ENCODE measurements at regions not wholly inside any gene's neighbourhood (a gene's known extent, or its start where the extent isn't known, plus 50 kb on each side); places are given as distances from the start of the nearest gene placed in this dataset.
"Not testable (repeated sequence)": the region's sequence is repeated elsewhere in the genome, so short reads cannot be mapped to it uniquely, and the experiment has no call there.

DNA sequence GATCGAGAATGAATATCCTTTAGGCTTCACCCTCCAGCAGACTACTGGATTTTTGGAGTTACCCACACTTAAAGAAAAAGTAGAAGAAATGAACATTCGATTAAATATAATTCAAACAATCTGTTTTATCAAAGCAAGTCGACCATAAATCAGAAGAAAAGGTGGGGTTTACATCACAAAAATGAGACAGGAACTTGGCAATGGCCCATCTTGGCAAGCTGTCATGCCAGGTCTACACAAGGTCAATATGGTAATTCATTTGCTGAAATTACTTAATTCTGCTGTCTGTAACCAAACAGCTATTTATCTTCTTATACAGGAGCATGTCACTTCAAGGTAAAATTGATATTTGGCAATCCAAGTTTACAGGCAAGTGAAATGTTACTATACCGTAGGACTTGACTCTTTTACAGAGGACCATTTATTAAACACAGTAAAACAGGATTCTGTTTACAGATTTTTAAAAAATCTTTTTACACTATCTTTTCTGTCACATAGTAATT lies 640.6 kb upstream of the NRP1 start:
- no peak for DNase-seq (ENCODE audit: low read depth)
- in situ Hi-C loops (cut with HindIII; ENCODE audit: low pct_unique_long_range_greater_than_20kb, low sequenced_read_pairs), result no loop called here

DNA sequence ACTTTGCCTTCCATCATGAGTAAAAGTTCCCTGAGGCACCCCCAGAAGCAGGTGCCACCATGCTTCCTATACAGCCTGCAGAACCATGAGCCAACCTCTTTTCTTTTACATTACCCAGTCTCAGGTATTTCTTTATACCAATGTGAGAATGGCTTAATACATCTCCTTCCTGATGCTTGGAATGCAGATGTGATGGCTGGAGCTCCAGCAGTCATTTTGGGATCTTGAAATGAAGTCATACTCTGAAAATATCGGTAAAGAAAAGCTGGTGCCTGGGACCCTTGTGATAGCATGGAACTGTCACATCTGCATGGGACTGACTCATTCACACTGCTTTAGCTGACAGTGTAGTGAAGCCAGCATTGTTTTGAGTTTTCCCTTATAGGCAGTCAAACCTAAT lies 634.5 kb upstream of the NRP1 start:
- DNase-seq (ENCODE audit: low read depth), result no peak
- in situ Hi-C loops (cut with HindIII; ENCODE audit: low pct_unique_long_range_greater_than_20kb, low sequenced_read_pairs), result no loop called here

DNA sequence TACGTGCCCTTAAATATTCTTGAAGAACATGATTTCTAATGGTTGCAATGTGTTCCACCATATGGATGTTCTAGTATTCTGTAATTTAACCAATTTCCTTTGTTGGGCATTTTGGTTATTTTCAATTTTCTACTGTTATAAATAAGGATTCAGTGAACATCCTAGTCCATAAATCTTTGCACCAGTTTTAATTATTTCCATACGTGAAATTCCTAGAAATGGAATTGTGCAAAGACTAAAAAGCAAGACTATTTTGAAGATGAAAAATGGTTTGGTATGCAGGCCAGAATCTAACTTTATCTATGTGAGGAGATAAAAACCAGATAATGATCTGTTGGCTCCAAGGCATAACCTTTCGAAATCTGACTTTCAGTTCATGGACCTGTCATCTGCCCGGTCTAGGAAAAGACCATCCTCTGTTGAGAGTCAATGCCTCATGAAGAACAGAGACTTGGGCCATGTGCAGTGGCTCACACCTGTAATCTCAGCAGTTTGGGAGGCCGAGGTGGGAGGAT lies 633.2 kb upstream of the NRP1 start:
- no peak for DNase-seq (ENCODE audit: low read depth)
- in situ Hi-C loops (cut with HindIII; ENCODE audit: low pct_unique_long_range_greater_than_20kb, low sequenced_read_pairs), result no loop called here

DNA sequence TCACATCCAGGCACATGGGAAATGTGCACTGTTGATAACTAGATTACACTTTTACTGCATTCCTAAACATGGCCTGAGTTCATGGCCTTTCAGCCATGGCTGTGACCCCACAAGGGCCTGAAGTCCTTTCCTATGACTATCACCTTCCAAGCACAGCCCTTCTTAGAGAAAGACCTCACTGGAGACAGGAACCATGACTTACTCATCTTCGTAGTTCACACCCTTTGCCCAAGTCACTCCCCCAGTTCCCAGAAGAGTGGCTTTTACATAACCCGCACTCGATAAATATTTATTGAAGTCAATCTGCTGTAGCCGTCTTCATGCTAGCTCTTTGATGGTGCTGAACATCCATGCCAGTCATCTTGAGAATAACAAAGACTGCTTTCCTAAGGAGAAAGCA lies 632.5 kb upstream of the NRP1 start:
- in situ Hi-C loops (cut with HindIII; ENCODE audit: low pct_unique_long_range_greater_than_20kb, low sequenced_read_pairs), result no loop called here
- DNase-seq (ENCODE audit: low read depth), result no peak

DNA sequence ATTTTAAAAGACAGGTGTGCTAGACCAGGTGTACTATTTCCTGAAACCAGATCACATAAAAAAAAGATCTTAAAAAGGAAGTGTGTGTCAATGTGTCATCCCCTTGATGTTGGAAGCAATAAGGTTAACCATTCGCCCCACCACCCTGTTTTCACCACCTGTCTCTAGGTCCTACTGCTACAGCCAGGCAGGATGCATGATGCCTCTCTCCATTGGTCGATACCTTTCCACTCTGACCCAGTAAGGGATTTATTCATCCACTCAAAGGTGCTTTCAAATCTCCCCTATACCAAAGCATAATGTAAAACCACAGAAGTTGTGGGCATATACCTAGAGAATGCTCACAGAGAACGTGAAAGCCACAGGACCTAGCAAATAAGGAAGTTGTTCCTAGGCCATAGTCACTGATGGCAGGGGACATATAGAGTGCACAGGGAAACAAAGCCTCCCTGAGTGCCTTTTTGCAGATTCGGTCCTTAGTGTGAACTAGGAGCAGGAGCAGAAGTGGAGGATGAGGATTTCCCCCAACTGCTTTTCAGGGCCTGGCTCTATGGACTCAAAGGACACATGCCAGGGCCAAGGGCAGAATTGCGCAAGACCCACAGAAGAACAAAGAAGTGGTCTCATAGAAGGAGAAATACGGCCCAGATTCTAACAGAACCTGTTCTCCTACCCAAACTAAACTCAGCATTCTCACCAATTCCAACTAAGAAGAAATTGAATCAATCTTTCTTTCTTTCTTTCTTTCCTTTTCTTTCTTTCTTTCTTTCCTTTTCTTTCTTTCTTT lies 631.5 kb upstream of the NRP1 start:
- DNase-seq (ENCODE audit: low read depth), result no peak
- in situ Hi-C loops (cut with HindIII; ENCODE audit: low pct_unique_long_range_greater_than_20kb, low sequenced_read_pairs), result no loop called here

DNA sequence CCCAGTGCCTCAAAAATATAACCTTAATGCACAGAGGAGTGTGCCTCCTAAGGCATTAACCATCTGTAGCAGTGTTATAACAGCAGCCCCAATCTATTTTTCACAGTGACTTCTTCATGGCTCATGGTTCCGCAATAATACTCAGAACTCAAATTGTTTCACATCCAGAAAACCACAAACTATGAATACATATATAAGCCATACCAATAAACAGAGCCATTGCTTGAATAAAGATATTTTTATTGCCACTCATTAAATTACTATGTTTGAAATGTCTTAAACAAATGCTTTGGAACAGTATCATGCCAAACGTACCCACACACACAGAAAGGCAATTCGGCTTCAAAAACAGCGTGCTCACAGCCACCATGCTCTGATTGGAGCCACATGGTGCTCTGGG lies 629.3 kb upstream of the NRP1 start:
- in situ Hi-C loops (cut with HindIII; ENCODE audit: low pct_unique_long_range_greater_than_20kb, low sequenced_read_pairs), result no loop called here

DNA sequence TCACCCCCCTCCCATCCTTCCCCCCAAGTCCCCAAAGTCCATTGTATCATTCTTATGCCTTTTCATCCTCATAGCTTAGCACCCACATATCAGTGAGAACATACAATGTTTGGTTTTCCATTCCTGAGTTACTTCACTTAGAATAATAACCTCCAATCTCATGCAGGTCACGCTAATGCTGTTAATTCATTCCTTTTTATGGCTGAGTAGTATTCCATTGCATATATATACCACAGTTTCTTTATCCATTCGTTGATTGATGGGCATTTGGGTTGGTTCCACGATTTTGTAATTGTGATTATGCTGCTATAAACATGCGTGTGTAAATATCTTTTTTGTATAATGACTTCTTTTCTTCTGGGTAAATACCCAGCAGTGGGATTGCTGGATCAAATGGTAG lies 621.9 kb upstream of the NRP1 start:
- in situ Hi-C loops (cut with HindIII; ENCODE audit: low pct_unique_long_range_greater_than_20kb, low sequenced_read_pairs); DNase-seq (ENCODE audit: low read depth): not testable (repeated sequence)

More for the DNA sequence above, 629.3 kb upstream of the NRP1 start:
- no peak for DNase-seq (ENCODE audit: low read depth)

DNA sequence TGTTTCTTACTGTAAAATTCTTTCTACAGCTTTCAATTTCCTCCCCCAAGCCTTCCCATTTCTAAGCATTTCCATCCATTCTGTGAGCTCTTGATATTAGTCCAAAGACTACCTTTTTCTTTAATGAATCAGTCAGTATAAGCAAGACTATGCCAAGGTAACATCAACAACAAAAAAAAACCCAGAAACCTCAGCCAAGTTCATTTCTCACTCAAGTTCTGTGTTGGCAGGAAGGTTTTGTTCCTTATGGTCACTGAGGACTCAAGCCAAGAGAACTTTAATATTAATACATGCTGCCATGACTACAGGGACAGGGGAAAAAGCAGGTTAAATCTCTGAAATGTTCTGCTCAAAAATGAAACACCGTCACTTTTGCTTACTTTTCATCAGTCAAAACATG lies 621.2 kb upstream of the NRP1 start:
- in situ Hi-C loops (cut with HindIII; ENCODE audit: low pct_unique_long_range_greater_than_20kb, low sequenced_read_pairs), result no loop called here
- DNase-seq (ENCODE audit: low read depth), result no peak

DNA sequence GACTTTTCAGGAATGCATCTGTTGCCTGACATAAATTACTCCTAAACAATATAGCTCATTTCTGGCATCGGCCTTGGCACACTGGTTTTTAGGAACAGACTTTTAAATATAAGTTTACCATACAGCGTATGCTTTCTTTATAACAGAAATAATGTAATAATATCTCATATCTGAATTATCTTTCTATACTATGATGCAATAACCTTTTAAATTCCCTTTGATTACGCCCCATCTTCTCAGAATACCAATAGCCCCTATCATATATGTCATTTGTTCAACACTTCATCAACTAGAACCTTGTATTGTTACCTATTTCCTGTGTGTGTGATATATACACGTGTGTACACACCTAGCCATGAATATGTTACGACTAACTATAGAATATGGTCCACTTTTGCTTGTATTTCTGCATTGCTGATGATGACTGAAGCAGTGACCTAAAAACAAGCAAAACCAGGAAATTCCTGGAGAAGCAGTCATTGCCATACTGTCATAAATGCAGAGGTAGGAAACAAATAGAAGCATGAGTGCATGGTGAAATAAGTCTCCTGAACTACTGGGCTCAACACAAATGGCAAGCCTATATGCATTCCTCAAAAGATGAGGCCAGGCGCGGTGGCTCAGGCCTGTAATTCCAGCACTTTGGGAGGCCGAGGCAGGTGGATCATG lies 618.4 kb upstream of the NRP1 start:
- in situ Hi-C loops (cut with HindIII; ENCODE audit: low pct_unique_long_range_greater_than_20kb, low sequenced_read_pairs), result no loop called here

DNA sequence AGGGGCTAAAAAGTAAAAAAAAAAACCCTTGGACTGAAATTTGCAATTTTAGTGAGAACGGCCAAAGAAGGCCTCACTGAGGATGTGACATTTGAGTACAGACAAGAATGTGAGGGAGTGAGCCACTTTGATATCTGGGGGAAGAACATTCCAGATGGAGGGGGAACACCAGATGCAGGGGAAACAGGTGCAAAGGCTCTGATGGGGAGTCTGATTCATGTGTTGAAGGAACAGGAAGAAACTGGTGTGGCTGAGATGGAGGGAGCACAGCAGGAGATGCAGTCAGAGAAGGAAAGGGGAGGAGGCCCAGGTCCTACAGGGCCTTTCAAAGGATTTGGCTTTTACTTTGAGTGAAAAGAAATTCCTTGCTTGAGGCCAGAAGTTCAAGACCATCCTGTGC lies 615.7 kb upstream of the NRP1 start:
- DNase-seq (ENCODE audit: low read depth), result no peak
- in situ Hi-C loops (cut with HindIII; ENCODE audit: low pct_unique_long_range_greater_than_20kb, low sequenced_read_pairs), result no loop called here

More for the DNA sequence above, 618.4 kb upstream of the NRP1 start:
- DNase-seq (ENCODE audit: low read depth), result no peak

DNA sequence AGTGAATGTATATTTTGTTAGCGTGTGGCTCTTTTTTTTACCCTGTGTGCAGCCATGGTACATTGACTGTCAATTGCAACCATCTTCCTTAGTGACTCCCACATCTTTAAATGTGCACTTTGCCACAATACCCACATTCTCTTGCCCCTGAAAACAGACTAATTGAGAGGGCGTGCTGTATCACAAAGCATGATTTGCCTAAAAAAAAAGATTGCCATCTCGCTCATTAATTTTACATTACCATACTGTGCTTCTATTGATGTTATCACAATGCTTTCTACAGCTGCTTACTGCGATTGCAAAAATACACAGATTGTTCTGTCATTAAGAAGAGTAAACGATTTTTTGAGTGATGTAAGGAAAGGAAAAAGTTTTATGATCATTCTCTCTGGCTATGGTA lies 613.1 kb upstream of the NRP1 start:
- no peak for DNase-seq (ENCODE audit: low read depth)
- in situ Hi-C loops (cut with HindIII; ENCODE audit: low pct_unique_long_range_greater_than_20kb, low sequenced_read_pairs), result no loop called here

DNA sequence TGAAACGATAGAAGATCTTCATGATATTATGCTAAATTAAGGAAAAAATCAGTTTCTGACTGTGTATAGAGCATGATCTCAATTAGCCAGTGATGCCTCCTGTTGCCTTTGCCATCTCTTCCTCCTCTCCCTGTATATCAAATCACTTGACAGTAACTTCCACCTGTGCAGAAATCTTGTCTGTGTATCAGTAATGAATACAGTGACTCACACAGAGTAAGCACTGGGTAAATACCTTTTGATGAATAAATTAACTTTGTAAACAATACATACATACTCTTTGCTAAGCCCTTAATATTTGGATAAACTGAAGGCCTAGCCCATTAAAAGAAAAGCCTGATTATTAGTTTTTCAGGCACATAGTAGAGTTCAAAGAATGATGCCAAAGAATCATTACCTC lies 610.6 kb upstream of the NRP1 start:
- in situ Hi-C loops (cut with HindIII; ENCODE audit: low pct_unique_long_range_greater_than_20kb, low sequenced_read_pairs), result no loop called here
- no peak for DNase-seq (ENCODE audit: low read depth)

DNA sequence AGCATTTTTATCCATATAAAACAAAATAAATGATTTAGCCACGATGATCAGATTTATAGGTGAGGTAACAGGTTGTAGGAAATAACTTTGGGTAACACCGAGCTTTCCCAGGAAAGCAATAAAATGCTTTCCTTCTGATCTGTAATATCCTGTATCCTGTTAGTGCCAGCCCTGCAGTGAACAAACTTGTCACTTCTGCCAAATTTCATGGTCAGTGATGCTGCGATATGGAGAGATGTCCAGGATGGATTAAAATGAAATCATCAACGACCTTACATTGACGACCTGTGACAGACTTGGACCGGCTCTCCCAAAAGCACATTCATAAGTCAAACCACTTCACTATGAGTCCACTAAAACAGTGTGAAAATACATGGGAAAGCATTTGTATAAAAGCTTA lies 608.0 kb upstream of the NRP1 start:
- in situ Hi-C loops (cut with HindIII; ENCODE audit: low pct_unique_long_range_greater_than_20kb, low sequenced_read_pairs), result no loop called here
- DNase-seq (ENCODE audit: low read depth), result no peak

DNA sequence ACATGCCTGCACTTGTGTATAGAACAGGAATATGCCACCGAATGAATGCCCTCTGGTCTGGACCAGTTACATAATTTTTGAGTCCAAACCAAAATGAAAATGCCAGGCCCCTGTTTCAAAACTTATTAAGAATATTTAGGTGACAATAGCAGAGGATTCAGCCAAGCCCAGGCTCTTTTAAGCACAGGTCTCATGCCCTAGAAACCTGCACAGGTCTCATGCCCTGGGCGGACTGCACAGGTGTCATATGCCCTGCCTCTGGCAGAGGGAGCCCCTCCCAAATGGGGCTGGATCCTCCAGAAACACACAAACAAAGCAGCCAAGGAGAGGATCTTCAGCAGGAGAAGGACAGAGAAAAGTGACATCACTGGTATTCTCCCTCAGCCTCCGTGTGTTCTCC lies 605.4 kb upstream of the NRP1 start:
- in situ Hi-C loops (cut with HindIII; ENCODE audit: low pct_unique_long_range_greater_than_20kb, low sequenced_read_pairs), result no loop called here
- no peak for DNase-seq (ENCODE audit: low read depth)

DNA sequence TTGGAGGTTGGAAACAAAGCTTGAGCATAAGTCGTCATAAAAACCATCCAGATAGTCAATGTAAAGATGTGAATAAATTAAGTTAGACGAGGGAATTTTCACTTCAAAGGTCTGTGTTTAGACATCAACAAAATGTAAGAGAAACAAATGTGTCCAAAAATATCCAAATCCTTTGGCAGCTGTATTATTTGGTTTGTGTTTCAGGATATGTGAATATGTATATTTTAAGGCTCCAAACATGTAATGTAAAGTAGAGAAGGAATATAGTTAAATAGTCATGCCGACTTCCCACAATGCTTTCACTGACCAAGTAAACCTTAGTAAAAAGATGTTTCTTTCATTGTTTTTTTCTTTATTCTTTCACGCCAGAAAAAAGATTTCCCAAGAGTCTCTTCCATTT lies 604.9 kb upstream of the NRP1 start:
- DNase-seq (ENCODE audit: low read depth), result no peak

DNA sequence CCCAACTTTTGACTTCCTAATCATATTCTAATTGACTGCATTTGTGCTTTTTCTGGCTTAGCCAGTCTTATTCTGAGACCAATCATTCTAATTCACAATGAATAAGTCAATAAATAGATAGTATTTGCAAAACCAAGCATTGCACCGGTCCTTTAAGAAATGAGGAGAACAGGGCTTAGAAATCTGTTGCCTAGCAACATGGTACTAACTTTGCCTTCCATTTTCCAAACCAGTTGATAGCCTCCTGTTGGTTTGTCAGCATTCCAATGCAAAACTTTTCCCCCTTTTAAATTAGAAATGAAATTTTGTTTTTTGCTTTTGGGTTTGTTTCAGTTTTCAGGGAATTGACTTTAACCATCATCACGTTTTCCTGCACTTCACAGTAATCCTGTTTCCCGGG lies 603.5 kb upstream of the NRP1 start:
- in situ Hi-C loops (cut with HindIII; ENCODE audit: low pct_unique_long_range_greater_than_20kb, low sequenced_read_pairs), result no loop called here
- DNase-seq (ENCODE audit: low read depth), result no peak

More for the DNA sequence above, 604.9 kb upstream of the NRP1 start:
- in situ Hi-C loops (cut with HindIII; ENCODE audit: low pct_unique_long_range_greater_than_20kb, low sequenced_read_pairs), result no loop called here

DNA sequence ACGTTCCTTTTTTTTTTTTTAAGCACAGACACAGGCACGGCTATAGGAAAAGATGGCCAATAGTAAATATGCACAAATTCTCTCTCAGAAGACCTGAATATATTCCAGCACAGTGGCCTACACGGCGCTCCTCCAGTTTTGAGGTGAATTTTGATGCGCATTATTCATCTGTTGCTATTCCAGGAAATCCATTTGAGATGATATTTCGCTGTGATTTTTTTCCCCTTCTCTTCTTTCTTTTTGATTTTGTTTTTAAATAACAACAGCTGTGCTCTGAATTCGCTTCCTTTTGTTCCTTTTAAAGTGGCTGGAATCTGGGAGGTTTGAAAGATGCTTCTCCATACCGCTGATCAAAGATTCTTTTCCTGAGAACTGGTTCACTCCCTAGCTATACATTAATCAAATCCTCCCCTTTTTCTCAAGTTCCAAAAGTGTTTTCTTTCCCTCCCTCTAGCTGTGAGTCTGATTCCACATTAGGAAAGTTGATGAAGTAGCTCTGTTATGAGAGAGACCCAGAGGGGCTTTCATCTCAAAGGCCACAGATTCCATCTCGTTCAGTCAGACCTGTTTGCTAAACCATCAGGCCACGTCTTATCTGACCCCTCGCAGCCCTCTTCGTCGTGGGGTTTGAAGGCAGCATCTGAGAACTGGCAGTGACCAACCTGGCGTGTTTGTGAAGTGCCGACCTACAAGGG lies 602.7 kb upstream of the NRP1 start:
- in situ Hi-C loops (cut with HindIII; ENCODE audit: low pct_unique_long_range_greater_than_20kb, low sequenced_read_pairs), result no loop called here
- DNase-seq (ENCODE audit: low read depth), result no peak

DNA sequence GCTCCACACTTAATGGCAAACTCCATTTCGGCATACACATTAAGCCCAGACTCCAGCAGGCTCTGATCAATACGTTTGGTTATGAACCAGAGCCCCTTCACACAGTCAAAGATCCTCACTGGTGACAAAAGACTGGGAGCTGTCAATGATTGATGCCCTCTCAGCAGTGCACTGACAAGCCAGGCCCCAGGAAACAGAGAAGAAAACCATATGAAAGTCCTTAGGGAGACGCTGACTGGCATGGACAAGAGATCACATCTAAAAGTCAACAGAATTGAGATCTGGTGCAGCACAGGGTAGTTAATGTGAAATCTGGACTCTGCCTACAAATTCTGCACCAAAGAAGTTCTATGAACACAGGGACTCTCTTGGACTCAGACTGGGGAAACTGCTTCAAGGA lies 600.9 kb upstream of the NRP1 start:
- in situ Hi-C loops (cut with HindIII; ENCODE audit: low pct_unique_long_range_greater_than_20kb, low sequenced_read_pairs), result no loop called here

DNA sequence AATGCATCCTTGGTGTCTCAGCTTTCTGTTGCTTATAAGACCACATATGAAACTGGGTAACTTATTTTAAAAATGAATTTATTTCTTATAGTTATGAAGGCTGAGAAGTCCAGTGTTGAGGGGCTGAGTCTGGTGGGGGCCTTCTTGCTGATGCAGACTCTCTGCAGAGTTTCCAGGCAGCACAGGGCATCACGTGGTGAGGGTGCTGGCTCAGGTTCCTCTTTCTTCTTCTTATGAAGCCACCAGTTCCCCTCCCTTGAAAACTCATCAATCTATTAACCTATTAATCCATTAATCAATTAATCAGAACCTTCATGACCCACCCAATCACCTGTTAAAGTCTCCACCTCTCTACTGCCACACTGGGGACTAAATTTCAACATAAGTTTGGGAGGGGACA lies 595.6 kb upstream of the NRP1 start:
- in situ Hi-C loops (cut with HindIII; ENCODE audit: low pct_unique_long_range_greater_than_20kb, low sequenced_read_pairs), result no loop called here
- DNase-seq (ENCODE audit: low read depth), result no peak

More for the DNA sequence above, 600.9 kb upstream of the NRP1 start:
- DNase-seq (ENCODE audit: low read depth), result no peak

Measured in Caki2 (cell line).